GM12874 (cell line): ENCODE measurements at regions not wholly inside any gene's neighbourhood (a gene's known extent, or its start where the extent isn't known, plus 50 kb on each side); places are given as distances from the start of the nearest gene placed in this dataset.

ENCODE experiments used
- CTCF ChIP-seq: IDR thresholded peaks from 2 replicates; pipeline ENCODE4 v1.5.1; 2011; ENCODE audit warnings: low read depth, mild to moderate bottlenecking, control low read depth, low read length, moderate library complexity; ENCODE audit not compliant: insufficient read depth

GRCh38 chr4:65789805-65790204, 119.5 kb upstream of the EPHA5 start:
- TF ChIP-seq CTCF, result no peak

- no peak for TF ChIP-seq CTCF
These were observed 119.1 kb upstream of the EPHA5 start for GRCh38 chr4:65789341-65789740.

GRCh38 chr4:65777270-65777669, 107.0 kb upstream of the EPHA5 start:
- no peak for TF ChIP-seq CTCF

- no peak for TF ChIP-seq CTCF
These were observed 103.3 kb upstream of the EPHA5 start for GRCh38 chr4:65773636-65774035.

GRCh38 chr4:65747386-65747785, 77.1 kb upstream of the EPHA5 start:
- TF ChIP-seq CTCF, result no peak

GRCh38 chr4:65738134-65738533, 67.8 kb upstream of the EPHA5 start:
- TF ChIP-seq CTCF, result no peak

- TF ChIP-seq CTCF, result no peak
These were observed 67.4 kb upstream of the EPHA5 start for GRCh38 chr4:65737672-65738071.

GRCh38 chr4:65724973-65725372, 54.7 kb upstream of the EPHA5 start:
- TF ChIP-seq CTCF, result no peak
